MM.1S (cell line): ENCODE measurements at regions not wholly inside any gene's neighbourhood (a gene's known extent, or its start where the extent isn't known, plus 50 kb on each side); places are given as distances from the start of the nearest gene placed in this dataset.

Experiments used
- DNase-seq: peaks from one replicate; pipeline ENCODE4 v3.0.0-alpha.2; 2015
- H2AFZ ChIP-seq: fragments of 300-600 bp; sonication (generic); 2 replicates; pipeline ENCODE4 v1.6.0; 2016; ENCODE audit warnings: antibody characterized with exemption, low read length
- H3F3A ChIP-seq: fragments of 300-600 bp; sonication (generic); 2 replicates; pipeline ENCODE4 v1.6.1; 2016; ENCODE audit warnings: mild to moderate bottlenecking, antibody characterized with exemption, low read length, moderate library complexity, mixed read lengths; ENCODE audit not compliant: insufficient read depth
- H3K27ac ChIP-seq: fragments of 300-600 bp; sonication (generic); 2 replicates; pipeline ENCODE4 v1.5.1; 2016; ENCODE audit warnings: mild to moderate bottlenecking, low read length
- H3K27me3 ChIP-seq: fragments of 300-600 bp; sonication (generic); replicated peaks from 2 replicates; pipeline ENCODE4 v1.6.0; 2016; ENCODE audit warnings: low read length; ENCODE audit not compliant: insufficient read depth
- H3K36me3 ChIP-seq: fragments of 300-600 bp; sonication (generic); replicated peaks from 2 replicates; pipeline ENCODE4 v1.6.1; 2016; ENCODE audit warnings: mild to moderate bottlenecking, low read length, mixed read lengths; ENCODE audit not compliant: insufficient read depth
- H3K4me1 ChIP-seq: fragments of 300-600 bp; sonication (generic); 2 replicates; pipeline ENCODE4 v1.6.1; 2016; ENCODE audit warnings: low read length, mixed read lengths
- H3K4me2 ChIP-seq: fragments of 300-600 bp; sonication (generic); 2 replicates; pipeline ENCODE4 v1.6.0; 2016; ENCODE audit warnings: low read depth, low read length
- H3K4me3 ChIP-seq: fragments of 300-600 bp; sonication (generic); 2 replicates; pipeline ENCODE4 v1.5.1; 2016; ENCODE audit warnings: low read length, mixed read lengths
- H3K79me2 ChIP-seq: fragments of 300-600 bp; sonication (generic); 2 replicates; pipeline ENCODE4 v1.6.1; 2016; ENCODE audit warnings: mixed run types, low read length, mixed read lengths
- H3K9ac ChIP-seq: fragments of 300-600 bp; sonication (generic); 2 replicates; pipeline ENCODE4 v1.6.1; 2016; ENCODE audit warnings: low read length, mixed read lengths
- H3K9me2 ChIP-seq: fragments of 300-600 bp; sonication (generic); replicated peaks from 2 replicates; pipeline ENCODE4 v1.6.1; 2016; ENCODE audit warnings: mild to moderate bottlenecking, low read length, mixed read lengths; ENCODE audit not compliant: insufficient read depth
- H3K9me3 ChIP-seq: fragments of 300-600 bp; sonication (generic); replicated peaks from 2 replicates; pipeline ENCODE4 v1.6.1; 2016; ENCODE audit warnings: mild to moderate bottlenecking, low read length, mixed read lengths; ENCODE audit not compliant: insufficient read depth
- H4K20me1 ChIP-seq: fragments of 300-600 bp; sonication (generic); 2 replicates; pipeline ENCODE4 v1.6.1; 2016; ENCODE audit warnings: mild to moderate bottlenecking, low read length, moderate library complexity, mixed read lengths; ENCODE audit not compliant: insufficient read depth
- CTCF ChIP-seq: fragments of 300-600 bp; sonication (generic); IDR thresholded peaks from 2 replicates; pipeline ENCODE4 v1.5.1; 2016; ENCODE audit warnings: antibody characterized with exemption, low read length, mixed read lengths
- EZH2 ChIP-seq: fragments of 300-600 bp; sonication (generic); optimal IDR thresholded peaks from 2 replicates; pipeline ENCODE3; 2017; ENCODE audit warnings: low read depth, mild to moderate bottlenecking, antibody characterized with exemption, low read length, mixed read lengths
- EZH2phosphoT487 ChIP-seq: fragments of 300-600 bp; sonication (generic); IDR thresholded peaks from 2 replicates; pipeline ENCODE4 v1.6.1; 2018; ENCODE audit warnings: antibody characterized with exemption, low read length

GRCh38 chr11:70692131-70692530 is 293.8 kb downstream of the CTTN start:
- H3K27ac ChIP-seq, result no peak overlapping the region
- no peaks in the 10 kb centered on the region for H3F3A ChIP-seq
- peaks cover 83% of the 10 kb centered on the region for H3K27me3 ChIP-seq
- no peak overlapping the region for H3K4me3 ChIP-seq
- H3K4me2 ChIP-seq, result no peak overlapping the region
- H3K79me2 ChIP-seq, result no peaks in the 10 kb centered on the region
- no peak for DNase-seq
- no peaks in the 10 kb centered on the region for H3K9me2 ChIP-seq
- no peaks in the 10 kb centered on the region for H3K4me1 ChIP-seq
- H3K36me3 ChIP-seq, result no peaks in the 10 kb centered on the region
- no peaks in the 10 kb centered on the region for H4K20me1 ChIP-seq
- H2AFZ ChIP-seq, result no peak overlapping the region
- no peak overlapping the region for H3K9ac ChIP-seq
- no peaks in the 10 kb centered on the region for H3K9me3 ChIP-seq
- TF ChIP-seq CTCF (no peak), EZH2phosphoT487 (no peak)

GRCh38 chr11:70694371-70694770 is 296.0 kb downstream of the CTTN start:
- no peaks in the 10 kb centered on the region for H4K20me1 ChIP-seq

GRCh38 chr11:70695086-70695960 is 297.0 kb downstream of the CTTN start:
- H3K9me3 ChIP-seq, result no peaks in the 10 kb centered on the region
- TF ChIP-seq CTCF (no peak), EZH2phosphoT487 (no peak), EZH2 (no peak)
- H3K36me3 ChIP-seq, result no peaks in the 10 kb centered on the region
- no peak overlapping the region for H3K4me3 ChIP-seq
- H3K79me2 ChIP-seq, result no peaks in the 10 kb centered on the region
- H3K27me3 ChIP-seq, result peaks cover 83% of the 10 kb centered on the region
- H3K9ac ChIP-seq, result no peak overlapping the region
- DNase-seq, result no peak
- H3K27ac ChIP-seq, result no peak overlapping the region
- H3K4me2 ChIP-seq, result no peak overlapping the region
- no peaks in the 10 kb centered on the region for H3K4me1 ChIP-seq
- H3K9me2 ChIP-seq, result no peaks in the 10 kb centered on the region
- no peaks in the 10 kb centered on the region for H3F3A ChIP-seq
- no peaks in the 10 kb centered on the region for H4K20me1 ChIP-seq
- H2AFZ ChIP-seq, result no peak overlapping the region

More at GRCh38 chr11:70694371-70694770, 296.0 kb downstream of the CTTN start:
- H3K9me2 ChIP-seq, result no peaks in the 10 kb centered on the region
- no peaks in the 10 kb centered on the region for H3K79me2 ChIP-seq
- H3K27me3 ChIP-seq, result peaks cover 90% of the 10 kb centered on the region
- no peak overlapping the region for H2AFZ ChIP-seq
- TF ChIP-seq EZH2, result no peak
- no peak for TF ChIP-seq CTCF
- TF ChIP-seq EZH2phosphoT487, result no peak
- DNase-seq, result no peak
- no peaks in the 10 kb centered on the region for H3K36me3 ChIP-seq
- H3F3A ChIP-seq, result no peaks in the 10 kb centered on the region
- H3K27ac ChIP-seq, result no peak overlapping the region
- H3K9me3 ChIP-seq, result no peaks in the 10 kb centered on the region
- no peaks in the 10 kb centered on the region for H3K4me1 ChIP-seq
- no peak overlapping the region for H3K4me2 ChIP-seq
- no peak overlapping the region for H3K9ac ChIP-seq
- H3K4me3 ChIP-seq, result no peak overlapping the region
